GM12874 (cell line): ENCODE measurements at regions not wholly inside any gene's neighbourhood (a gene's known extent, or its start where the extent isn't known, plus 50 kb on each side); places are given as distances from the start of the nearest gene placed in this dataset.

ENCODE experiments used
- CTCF ChIP-seq: IDR thresholded peaks from 2 replicates; pipeline ENCODE4 v1.5.1; 2011; ENCODE audit warnings: low read depth, mild to moderate bottlenecking, control low read depth, low read length, moderate library complexity; ENCODE audit not compliant: insufficient read depth

- no peak for TF ChIP-seq CTCF
Measured at GRCh38 chr12:113766131-113766878, 199.8 kb downstream of the RBM19 start.

DNA sequence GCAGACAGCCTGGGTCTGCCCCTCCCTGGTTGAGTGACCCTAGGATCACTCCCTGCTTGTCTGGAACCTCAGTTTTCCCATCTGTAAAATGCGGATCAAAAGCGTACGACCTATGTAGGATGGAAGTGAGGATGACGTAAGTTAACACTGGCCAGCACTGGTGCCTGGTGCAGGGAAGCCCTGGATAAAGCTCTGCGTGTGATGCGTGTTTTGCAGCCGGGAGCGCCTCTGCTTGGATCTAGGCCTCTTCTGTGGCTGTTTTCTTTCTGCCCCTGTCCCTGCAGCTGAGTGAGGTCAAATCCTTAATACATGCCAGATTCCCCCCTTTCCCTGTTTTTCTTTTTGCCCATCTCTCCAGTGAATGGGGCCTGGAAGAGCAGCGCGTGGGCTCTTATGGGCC is 201.5 kb downstream of the RBM19 start:
- no peak for TF ChIP-seq CTCF

- no peak for TF ChIP-seq CTCF
Measured at GRCh38 chr12:113762882-113763816, 203.0 kb downstream of the RBM19 start.

GRCh38 chr12:113762155-113762881 is 203.8 kb downstream of the RBM19 start:
- TF ChIP-seq CTCF = no peak

DNA sequence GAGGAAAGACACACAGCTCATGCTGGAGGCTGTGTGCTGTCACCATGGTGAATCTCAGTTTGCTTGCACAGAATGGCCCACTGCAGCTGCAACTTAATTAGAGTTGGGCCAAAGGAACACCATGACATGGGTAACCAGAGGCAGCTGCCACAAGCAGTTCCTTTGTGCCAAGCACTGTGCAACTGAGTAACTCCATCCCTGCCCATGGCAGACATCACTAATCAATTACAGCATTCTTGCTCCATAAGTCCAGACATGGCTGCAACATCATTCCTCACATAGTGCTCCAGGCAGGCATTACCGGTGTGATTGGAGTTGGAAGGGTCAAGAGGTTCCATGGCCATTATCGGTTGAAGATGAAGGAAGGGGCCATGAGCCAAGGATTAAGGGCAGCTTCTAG is 207.0 kb downstream of the RBM19 start:
- no peak for TF ChIP-seq CTCF

GRCh38 chr12:113758165-113758924 is 207.8 kb downstream of the RBM19 start:
- no peak for TF ChIP-seq CTCF
